Pancreas (tissue), 10 donors: ENCODE measurements at regions not wholly inside any gene's neighbourhood (a gene's known extent, or its start where the extent isn't known, plus 50 kb on each side); places are given as distances from the start of the nearest gene placed in this dataset.

ENCODE experiments used
- ATAC-seq, 4 donors: fragments of 200-7000 bp; cut with Tn5 transposase; one replicate each; pipeline versions ENCODE4 v1.8.0 to v1.9.1; 2020; ENCODE audit warnings: mild to moderate bottlenecking in 4 of 4, moderate library complexity in 4 of 4
- DNase-seq, 6 donors: peaks; one replicate each; pipeline ENCODE4 v3.0.0-alpha.2; 2020
- FAIRE-seq: peaks from 2 replicates; lab custom pipeline; 2012; peaks lifted over from hg19 to GRCh38; lab: Jason Lieb, UNC
- H3K27ac ChIP-seq, 4 donors: fragments of 200-600 bp; sonication (generic); 1 replicate in 3 of 4; 2 replicates in 1 of 4; pipeline versions ENCODE4 v1.5.0 to v1.8.0; 2020
- H3K27me3 ChIP-seq, 4 donors: fragments of 200-600 bp; one replicate each; pipeline ENCODE4 v1.8.0; 2021
- H3K36me3 ChIP-seq, 3 donors: fragments of 200-600 bp; sonication (generic) in 1 of 3; one replicate each; pipeline versions ENCODE4 v1.5.0 to v1.8.0; 2020 to 2021
- H3K4me1 ChIP-seq, 3 donors: fragments of 200-600 bp; one replicate each; pipeline ENCODE4 v1.8.0; 2021
- H3K4me3 ChIP-seq, 4 donors: fragments of 200-600 bp; sonication (generic) in 2 of 4; one replicate each; pipeline versions ENCODE4 v1.5.0 to v1.8.0; 2020 to 2021
- H3K9me3 ChIP-seq, 4 donors: fragments of 200-600 bp; one replicate each; pipeline ENCODE4 v1.8.0; 2021
- CTCF ChIP-seq, 4 donors: fragments of 200-600 bp; sonication (generic) in 3 of 4; IDR thresholded peaks; one replicate each; pipeline versions ENCODE4 v1.5.0 to v1.8.0; 2021; ENCODE audit warnings: antibody characterized with exemption in 4 of 4
- WGBS, 2 donors: extraction: QIAGEN DNeasy Blood & Tissue Kit; methylation state at CpG; one replicate each; pipeline ENCODE4 v1.1.7; 2013; 5-methylcytosine and 5-hydroxymethylcytosine counted together
- intact Hi-C, 3 donors: fragments of 100-400 bp; cut with DNase I; formaldehyde crosslinking; loops; one replicate each; pipeline versions ENCODE4 v1.11.1 to v1.14.2; 2022
- donor health status: healthy with polysubstance abuse.
- donor health status: DM: no; HTN: no; CAD: no; lungs with moderate emphysema.
- donor health status: DM: no; HTN: no; CAD: no.
- donor health status: control.
- donor health status: control.
- donor health status: Bipolar disorder and iron deficiency.
- donor health status: DM: yes; HTN: yes; CAD: no.
- donor health status: DM: no; HTN: no; CAD: no.
- donor health status: DM: no; HTN: no; CAD: no.
- donor health status: DM: yes; HTN: yes; CAD: no.

- Histone ChIP-seq H3K36me3 (no peaks in the 10 kb centered on the region), H3K27me3 (no peaks in the 10 kb centered on the region), H3K4me1 (no peaks in the 10 kb centered on the region), H3K27ac (no peak overlapping the region), H3K4me3 (no peak overlapping the region), H3K9me3 (no peaks in the 10 kb centered on the region)
- WGBS, 2 donors, result 69 to 70% methylated on average over 4 of the region's 4 CpGs
- no peak for TF ChIP-seq CTCF (IDR thresholded peaks at IDR 0.05)
- FAIRE-seq, result no peak
- peak; percentile 83 to 99 (median 92) for ATAC-seq
- peak in 5 of 6 donors; percentile 27 to 70 (median 58) for DNase-seq
- intact Hi-C loops, result no loop called here
These were observed 252.0 kb downstream of the CTTN start for GRCh38 chr11:70650075-70650909.

GRCh38 chr11:70651031-70651430, 252.7 kb downstream of the CTTN start:
- no peak for FAIRE-seq
- ATAC-seq, result no peak
- Histone ChIP-seq H3K4me1 (no peaks in the 10 kb centered on the region), H3K36me3 (no peaks in the 10 kb centered on the region), H3K9me3 (no peaks in the 10 kb centered on the region), H3K27ac (no peak overlapping the region), H3K4me3 (no peak overlapping the region), H3K27me3 (no peaks in the 10 kb centered on the region)
- 92 to 95% methylated on average over 7 of the region's 7 CpGs for WGBS, 2 donors
- intact Hi-C loops, result no loop called here
- no peak for DNase-seq
- no peak for TF ChIP-seq CTCF (IDR thresholded peaks at IDR 0.05)

- intact Hi-C loops, result no loop called here
- DNase-seq (no peak), FAIRE-seq (no peak), ATAC-seq (no peak)
- Histone ChIP-seq H3K4me1 (no peaks in the 10 kb centered on the region), H3K9me3 (no peaks in the 10 kb centered on the region), H3K27ac (no peak overlapping the region), H3K36me3 (no peaks in the 10 kb centered on the region), H3K27me3 (no peaks in the 10 kb centered on the region), H3K4me3 (no peak overlapping the region)
- WGBS, 2 donors, result 86 to 89% methylated on average over 8 of the region's 8 CpGs
- TF ChIP-seq CTCF (IDR thresholded peaks at IDR 0.05), result no peak
These were observed 255.7 kb downstream of the CTTN start for GRCh38 chr11:70654016-70654415.

GRCh38 chr11:70655816-70656215, 257.5 kb downstream of the CTTN start:
- FAIRE-seq, result no peak
- WGBS, 2 donors, result 92 to 93% methylated on average over 8 of the region's 8 CpGs

More at GRCh38 chr11:70655816-70656215, 257.5 kb downstream of the CTTN start:
- H3K4me1 ChIP-seq, result no peaks in the 10 kb centered on the region
- intact Hi-C loops, result no loop called here
- no peaks in the 10 kb centered on the region for H3K9me3 ChIP-seq
- no peak for ATAC-seq
- DNase-seq, result no peak
- no peaks in the 10 kb centered on the region for H3K27me3 ChIP-seq
- no peak for TF ChIP-seq CTCF (IDR thresholded peaks at IDR 0.05)
- H3K4me3 ChIP-seq, result no peak overlapping the region
- no peaks in the 10 kb centered on the region for H3K36me3 ChIP-seq
- H3K27ac ChIP-seq, result no peak overlapping the region
